Gastroesophageal sphincter (tissue), 4 donors: ENCODE measurements at regions not wholly inside any gene's neighbourhood (a gene's known extent, or its start where the extent isn't known, plus 50 kb on each side); places are given as distances from the start of the nearest gene placed in this dataset.

Experiments used
- ATAC-seq: fragments of 150-250 bp; one replicate; pipeline ENCODE4 v1.9.1; 2016; ENCODE audit warnings: mild to moderate bottlenecking, moderate library complexity
- H3K27ac ChIP-seq, 4 donors: fragments of 200-600 bp; sonication (generic) in 3 of 4; 1 replicate in 3 of 4; 2 replicates in 1 of 4; pipeline ENCODE4 v1.5.1; 2016 to 2019
- H3K27me3 ChIP-seq: fragments of 200-600 bp; sonication (generic); one replicate; pipeline ENCODE4 v1.5.1; 2019
- H3K36me3 ChIP-seq, 2 donors: fragments of 200-600 bp; sonication (generic); one replicate each; pipeline ENCODE4 v1.5.1; 2019; ENCODE audit warnings: control low read depth in 1 of 2
- H3K4me1 ChIP-seq, 3 donors: fragments of 200-600 bp; sonication (generic); 1 replicate in 2 of 3; 2 replicates in 1 of 3; pipeline ENCODE4 v1.5.1; 2016 to 2019; ENCODE audit warnings: control low read depth in 2 of 3
- H3K4me3 ChIP-seq, 2 donors: fragments of 200-600 bp; sonication (generic); one replicate each; pipeline ENCODE4 v1.5.1; 2019; ENCODE audit warnings: mild to moderate bottlenecking in 1 of 2, moderate library complexity in 1 of 2
- H3K9me3 ChIP-seq, 3 donors: fragments of 200-600 bp; sonication (generic); one replicate each; pipeline ENCODE4 v1.5.1; 2017 to 2019; ENCODE audit warnings: control low read depth in 2 of 3
- CTCF ChIP-seq, 4 experiments: fragments of 200-600 bp in 2 of 4; fragments of 450-650 bp in 2 of 4; sonication (generic) in 1 of 4; IDR thresholded peaks; one replicate each; pipeline ENCODE4 v1.5.1; 2017 to 2019; ENCODE audit warnings: antibody characterized with exemption in 4 of 4, mild to moderate bottlenecking in 2 of 4, moderate library complexity in 2 of 4
- EP300 ChIP-seq: sonication (generic); formaldehyde crosslinking; IDR thresholded peaks from one replicate; pipeline ENCODE4 v1.6.1; 2017; ENCODE audit warnings: antibody characterized with exemption, mild to moderate bottlenecking
- POLR2A ChIP-seq, 2 donors: fragments of 450-650 bp; IDR thresholded peaks; one replicate each; pipeline ENCODE4 v1.6.1; 2017; ENCODE audit warnings: antibody characterized with exemption in 2 of 2, mild to moderate bottlenecking in 2 of 2, moderate library complexity in 1 of 2
- POLR2AphosphoS5 ChIP-seq: sonication (generic); formaldehyde crosslinking; IDR thresholded peaks from one replicate; pipeline ENCODE4 v1.6.1; 2017; ENCODE audit warnings: antibody characterized with exemption
- WGBS, 2 donors: methylation state at CpG; one replicate each; pipeline ENCODE4 v1.1.5; 2018; ENCODE audit warnings: low coverage in 1 of 2; 5-methylcytosine and 5-hydroxymethylcytosine counted together

DNA sequence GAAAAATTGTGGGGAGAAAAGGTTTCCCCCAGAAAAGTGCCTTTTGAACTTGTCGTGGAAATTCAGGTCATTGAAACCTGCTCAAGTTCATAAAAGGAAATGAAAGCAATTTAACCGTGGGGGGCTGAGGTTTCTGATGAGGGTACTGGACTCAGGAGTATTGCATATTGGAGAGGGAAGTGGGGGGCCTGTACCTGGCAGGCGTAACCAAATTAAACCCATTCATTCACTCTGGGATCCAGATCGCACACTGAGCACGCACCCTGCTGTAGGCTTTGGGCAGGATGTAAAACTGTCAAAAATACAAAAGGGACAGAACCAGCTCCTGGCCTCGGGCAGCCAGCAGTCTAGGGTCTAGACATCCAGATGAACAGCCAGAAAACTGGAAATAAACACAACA lies 1517.4 kb downstream of the BRD1 start:
- TF ChIP-seq POLR2A (IDR thresholded peaks at IDR 0.05) (no peak), POLR2AphosphoS5 (no peak), EP300 (no peak), CTCF (IDR thresholded peaks at IDR 0.05) (no peak)
- H3K27ac ChIP-seq, result no peak overlapping the region
- peaks cover 0 to 32% (median 0%) of the 10 kb centered on the region in 3 donors for H3K9me3 ChIP-seq
- peaks cover 73% of the 10 kb centered on the region for H3K27me3 ChIP-seq
- H3K36me3 ChIP-seq, result no peaks in the 10 kb centered on the region
- no peaks in the 10 kb centered on the region for H3K4me1 ChIP-seq
- no peak for ATAC-seq
- 50% methylated on average over 6 of the region's 6 CpGs; no CpG with 5 or more reads in 1 of the 2 donors for whole genome bisulfite sequencing, 2 donors
- no peak overlapping the region for H3K4me3 ChIP-seq

DNA sequence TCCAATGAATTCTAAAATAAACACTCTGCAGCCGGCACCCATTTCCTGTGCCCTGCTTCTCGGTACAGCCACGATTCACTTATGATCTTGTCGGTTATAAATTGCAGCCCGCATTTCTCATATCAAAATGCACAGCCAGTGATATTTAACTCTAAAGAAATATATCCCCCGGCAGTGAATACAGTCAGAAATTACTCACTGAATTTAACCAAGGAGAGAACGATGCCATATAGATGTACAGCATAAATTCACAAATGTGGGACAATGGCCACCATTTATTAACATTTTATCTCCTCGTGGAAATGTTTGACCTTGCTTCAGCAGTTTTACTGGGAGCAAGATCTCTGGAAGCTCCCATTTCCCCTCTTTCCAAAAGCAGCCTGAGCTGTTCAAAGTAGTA lies 1517.8 kb downstream of the BRD1 start:
- no peak overlapping the region for H3K27ac ChIP-seq
- H3K27me3 ChIP-seq, result peaks cover 73% of the 10 kb centered on the region
- H3K36me3 ChIP-seq, result no peaks in the 10 kb centered on the region
- no peak for TF ChIP-seq CTCF (IDR thresholded peaks at IDR 0.05)
- TF ChIP-seq EP300, result no peak
- TF ChIP-seq POLR2A (IDR thresholded peaks at IDR 0.05), result no peak
- no peaks in the 10 kb centered on the region for H3K4me1 ChIP-seq
- no peak for ATAC-seq
- 20 to 21% methylated on average over 6 to 8 of the region's 8 CpGs for WGBS, 2 donors
- H3K4me3 ChIP-seq, result no peak overlapping the region
- H3K9me3 ChIP-seq, result peaks cover 0 to 32% (median 0%) of the 10 kb centered on the region in 3 donors

DNA sequence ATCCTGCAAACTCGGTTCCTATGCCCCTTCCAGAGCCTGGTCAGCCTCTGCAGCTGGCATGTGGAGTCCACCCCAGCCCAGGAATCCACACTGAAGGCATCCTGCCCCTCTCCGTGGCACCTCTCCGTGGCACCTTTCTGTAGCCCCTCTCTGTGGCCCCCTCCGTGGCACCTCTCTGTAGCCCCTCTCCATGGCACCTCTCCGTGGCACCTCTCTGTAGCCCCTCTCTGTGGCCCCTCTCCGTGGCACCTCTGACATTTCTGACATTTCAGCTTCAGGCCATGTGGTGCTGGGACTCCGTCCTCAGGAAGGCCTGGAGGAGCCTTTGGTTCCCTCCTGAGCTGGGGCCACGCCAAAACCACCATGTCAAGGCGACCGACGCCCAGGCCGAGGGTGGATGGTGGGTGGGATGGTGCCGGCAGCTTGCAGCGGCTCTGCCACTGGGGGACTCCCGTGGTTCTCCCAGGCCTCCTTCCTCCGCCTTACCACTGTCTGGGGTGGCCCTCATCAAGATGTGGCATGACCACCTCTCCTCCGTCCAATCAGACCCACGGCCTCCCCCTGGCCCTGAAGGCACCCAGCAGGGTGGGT lies 1518.5 kb downstream of the BRD1 start:
- Histone ChIP-seq H3K4me1 (no peaks in the 10 kb centered on the region), H3K9me3 (peaks cover 0 to 32% (median 0%) of the 10 kb centered on the region in 3 donors), H3K4me3 (no peak overlapping the region), H3K27me3 (peaks cover 73% of the 10 kb centered on the region), H3K36me3 (no peaks in the 10 kb centered on the region), H3K27ac (no peak overlapping the region)
- no peak for TF ChIP-seq POLR2A (IDR thresholded peaks at IDR 0.05)
- TF ChIP-seq EP300, result no peak
- no peak for TF ChIP-seq CTCF (IDR thresholded peaks at IDR 0.05)
- no peak for TF ChIP-seq POLR2AphosphoS5
- ATAC-seq, result no peak
- 78 to 84% methylated on average over 4 to 7 of the region's 18 CpGs for WGBS, 2 donors

DNA sequence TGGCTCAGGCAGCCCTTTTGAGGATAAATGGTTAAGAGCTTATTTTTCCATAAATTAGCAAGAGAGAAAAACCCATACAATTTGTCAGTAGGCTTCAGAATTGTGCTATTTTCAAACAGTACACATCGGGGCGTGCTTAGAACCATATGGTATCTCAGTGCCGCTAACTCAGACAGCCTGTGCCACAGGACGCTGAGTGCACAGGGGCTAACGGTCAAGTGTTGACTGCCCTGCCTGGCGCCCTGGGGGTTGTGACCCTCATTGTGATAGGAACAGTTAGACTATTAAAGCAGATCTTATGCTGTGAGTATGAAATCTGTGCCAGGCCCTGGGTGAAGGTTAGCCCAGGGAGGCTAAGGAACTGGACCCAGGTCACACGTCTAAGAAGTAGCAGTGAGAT lies 1519.7 kb downstream of the BRD1 start:
- Histone ChIP-seq H3K4me3 (no peak overlapping the region), H3K36me3 (no peaks in the 10 kb centered on the region), H3K27ac (no peak overlapping the region), H3K27me3 (peaks cover 76% of the 10 kb centered on the region), H3K4me1 (no peaks in the 10 kb centered on the region), H3K9me3 (peaks cover 0 to 26% (median 0%) of the 10 kb centered on the region in 3 donors)
- 47 to 83% methylated on average over 6 of the region's 7 CpGs for WGBS, 2 donors
- no peak for TF ChIP-seq POLR2AphosphoS5
- TF ChIP-seq POLR2A (IDR thresholded peaks at IDR 0.05), result no peak
- TF ChIP-seq CTCF (IDR thresholded peaks at IDR 0.05), result no peak
- ATAC-seq, result no peak

DNA sequence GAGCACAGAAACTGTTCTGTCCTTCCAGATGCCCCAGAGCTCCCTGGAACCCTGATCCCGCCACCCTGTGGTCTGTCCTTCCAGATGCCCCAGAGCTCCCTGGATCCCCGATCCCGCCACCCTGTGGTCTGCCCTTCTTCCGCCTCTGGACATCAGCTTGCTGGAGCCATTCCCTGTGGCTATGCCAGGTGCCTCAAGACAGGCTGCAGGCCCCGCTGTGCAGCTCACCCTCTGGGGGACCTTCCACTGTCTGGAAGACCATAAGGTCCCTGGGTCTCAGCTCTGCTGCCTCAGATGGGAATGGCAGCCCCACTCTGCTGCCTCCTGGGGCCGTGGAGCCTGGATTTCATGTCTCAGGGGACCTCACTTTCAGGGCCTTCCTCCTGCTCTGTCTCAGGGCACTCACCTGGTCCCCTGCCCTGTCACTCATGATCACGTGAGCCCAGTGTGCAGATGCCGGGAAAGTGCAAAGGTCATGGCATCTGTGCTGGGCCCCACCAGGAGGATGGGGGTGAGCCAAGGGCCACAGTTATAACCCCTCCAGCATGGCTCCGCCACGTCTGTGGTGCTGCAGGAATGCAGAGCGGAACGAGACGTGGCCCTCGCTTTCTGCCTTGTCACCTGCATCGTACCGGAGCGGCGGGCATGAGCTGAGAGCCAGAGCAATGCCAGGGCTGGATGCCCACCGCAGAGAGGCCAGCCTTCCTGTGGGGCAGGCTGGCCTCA lies 1520.7 kb downstream of the BRD1 start:
- Histone ChIP-seq H3K4me1 (no peaks in the 10 kb centered on the region), H3K27ac (no peak overlapping the region), H3K9me3 (peaks cover 0 to 16% (median 0%) of the 10 kb centered on the region in 3 donors), H3K27me3 (peaks cover 74% of the 10 kb centered on the region), H3K36me3 (no peaks in the 10 kb centered on the region), H3K4me3 (no peak overlapping the region)
- no peak for TF ChIP-seq POLR2AphosphoS5
- no peak for TF ChIP-seq EP300
- no peak for TF ChIP-seq POLR2A (IDR thresholded peaks at IDR 0.05)
- no peak for TF ChIP-seq CTCF (IDR thresholded peaks at IDR 0.05)
- 87% methylated on average over 3 of the region's 19 CpGs; no CpG with 5 or more reads in 1 of the 2 donors for WGBS, 2 donors
- no peak for ATAC-seq
